Activated T-cell treated with anti-CD3 and anti-CD28 coated beads for 1 hour (primary cell): ENCODE measurements at regions not wholly inside any gene's neighbourhood (a gene's known extent, or its start where the extent isn't known, plus 50 kb on each side); places are given as distances from the start of the nearest gene placed in this dataset.
"Not testable (repeated sequence)": the region's sequence is repeated elsewhere in the genome, so short reads cannot be mapped to it uniquely, and the experiment has no call there.

Experiments used
- DNase-seq: peaks from one replicate; pipeline ENCODE4 v3.0.0-alpha.2; 2020; ENCODE audit warnings: low read depth

GRCh38 chr5:100697970-100698369 is 162.8 kb downstream of the FAM174A start:
- no peak for DNase-seq

- no peak for DNase-seq
These were observed 171.6 kb downstream of the FAM174A start for GRCh38 chr5:100706776-100707175.

GRCh38 chr5:100708645-100709171 is 173.5 kb downstream of the FAM174A start:
- DNase-seq, result no peak

GRCh38 chr5:100709771-100710170 is 174.6 kb downstream of the FAM174A start:
- DNase-seq, result no peak

GRCh38 chr5:100714780-100715179 is 179.6 kb downstream of the FAM174A start:
- not testable (repeated sequence) for DNase-seq

- DNase-seq, result no peak
These were observed 180.4 kb downstream of the ST8SIA4 start for GRCh38 chr5:100722657-100723056.

GRCh38 chr5:100723229-100723628 is 179.9 kb downstream of the ST8SIA4 start:
- no peak for DNase-seq

- DNase-seq, result no peak
These were observed 177.0 kb downstream of the ST8SIA4 start for GRCh38 chr5:100726116-100726515.

GRCh38 chr5:100731768-100732167 is 171.3 kb downstream of the ST8SIA4 start:
- no peak for DNase-seq

- no peak for DNase-seq
These were observed 156.4 kb downstream of the ST8SIA4 start for GRCh38 chr5:100746730-100747129.

- DNase-seq, result no peak
These were observed 153.3 kb downstream of the ST8SIA4 start for GRCh38 chr5:100749771-100750284.

GRCh38 chr5:100755435-100755834 is 147.6 kb downstream of the ST8SIA4 start:
- no peak for DNase-seq
